Medulla oblongata (tissue), 1 donor: ENCODE measurements at regions not wholly inside any gene's neighbourhood (a gene's known extent, or its start where the extent isn't known, plus 50 kb on each side); places are given as distances from the start of the nearest gene placed in this dataset.
"Not testable (repeated sequence)": the region's sequence is repeated elsewhere in the genome, so short reads cannot be mapped to it uniquely, and the experiment has no call there.

Experiments
- DNase-seq: peaks from one replicate; pipeline ENCODE4 v3.0.0-alpha.2; 2015; ENCODE audit errors: extremely low spot score

GRCh38 chr2:72078773-72079172 lies 68.9 kb downstream of the CYP26B1 start:
- no peak for DNase-seq

- DNase-seq: no peak
Measured at GRCh38 chr2:72077702-72078169, 69.9 kb downstream of the CYP26B1 start.

GRCh38 chr2:72073373-72073772 lies 74.3 kb downstream of the CYP26B1 start:
- not testable (repeated sequence) for DNase-seq

GRCh38 chr2:72064197-72064596 lies 83.5 kb downstream of the CYP26B1 start:
- not testable (repeated sequence) for DNase-seq

GRCh38 chr2:72062336-72062735 lies 85.3 kb downstream of the CYP26B1 start:
- no peak for DNase-seq

- no peak for DNase-seq
Measured at GRCh38 chr2:72057308-72057707, 90.4 kb downstream of the CYP26B1 start.

- DNase-seq: no peak
Measured at GRCh38 chr2:72051971-72052505, 95.6 kb downstream of the CYP26B1 start.

- DNase-seq: no peak
Measured at GRCh38 chr2:72051204-72051603, 96.5 kb downstream of the CYP26B1 start.

- DNase-seq: no peak
Measured at GRCh38 chr2:72050734-72051133, 96.9 kb downstream of the CYP26B1 start.

GRCh38 chr2:72048881-72049477 lies 98.7 kb downstream of the CYP26B1 start:
- DNase-seq: no peak

- DNase-seq: no peak
Measured at GRCh38 chr2:72043985-72044384, 103.7 kb downstream of the CYP26B1 start.

- DNase-seq: no peak
Measured at GRCh38 chr2:72041638-72042111, 106.0 kb downstream of the CYP26B1 start.

- no peak for DNase-seq
Measured at GRCh38 chr2:72040629-72041571, 106.8 kb downstream of the CYP26B1 start.

- no peak for DNase-seq
Measured at GRCh38 chr2:72038524-72038923, 109.1 kb downstream of the CYP26B1 start.

GRCh38 chr2:72037261-72037666 lies 110.4 kb downstream of the CYP26B1 start:
- DNase-seq: no peak

GRCh38 chr2:72036595-72036994 lies 111.1 kb downstream of the CYP26B1 start:
- no peak for DNase-seq

- DNase-seq: no peak
Measured at GRCh38 chr2:72036173-72036545, 111.5 kb downstream of the CYP26B1 start.

- no peak for DNase-seq
Measured at GRCh38 chr2:72035518-72036172, 112.0 kb downstream of the CYP26B1 start.

- no peak for DNase-seq
Measured at GRCh38 chr2:72034353-72035095, 113.1 kb downstream of the CYP26B1 start.

- DNase-seq: no peak
Measured at GRCh38 chr2:72033636-72034035, 114.0 kb downstream of the CYP26B1 start.

GRCh38 chr2:72032481-72033041 lies 115.1 kb downstream of the CYP26B1 start:
- DNase-seq: no peak
